ENCODE measurements at regions not wholly inside any gene's neighbourhood (a gene's known extent, or its start where the extent isn't known, plus 50 kb on each side); places are given as distances from the start of the nearest gene placed in this dataset.

GRCh38 chr1:166351676-166352075, 184.9 kb upstream of the FAM78B start:
- H3K23ac ChIP-seq (ENCODE audit: insufficient read length, low read depth, low read length), result no peak overlapping the region
- H2AFZ ChIP-seq (ENCODE audit: low read length), result no peak overlapping the region
- no peak overlapping the region for H2BK12ac ChIP-seq (ENCODE audit: insufficient read length, low read depth, low read length)
- no peaks in the 10 kb centered on the region for H3K79me2 ChIP-seq (ENCODE audit: insufficient read depth, low read length)
- no peak overlapping the region for H3K14ac ChIP-seq (ENCODE audit: insufficient read depth, low read length)
- no peak overlapping the region for H3K27ac ChIP-seq (ENCODE audit: insufficient read length, low read depth, low read length)
- no peak overlapping the region for H3K4me2 ChIP-seq (ENCODE audit: insufficient read depth, insufficient read length, low read length)
- H2BK5ac ChIP-seq (ENCODE audit: insufficient read length, low read length), result no peak overlapping the region
- TF ChIP-seq CTCF (conservative IDR thresholded peaks at IDR 0.05), result no peak
- no peak overlapping the region for H4K91ac ChIP-seq (ENCODE audit: insufficient read length, low read depth, low read length)
- no peak overlapping the region for H3K27ac Mint-ChIP-seq
- H3K4ac ChIP-seq (ENCODE audit: low read depth, low read length), result no peak overlapping the region
- no peaks in the 10 kb centered on the region for H3K4me1 ChIP-seq (ENCODE audit: insufficient read depth, low read length)
- no peaks in the 10 kb centered on the region for H4K20me1 ChIP-seq (ENCODE audit: control insufficient read depth, insufficient read depth, insufficient read length)
- H3K9ac ChIP-seq (ENCODE audit: extremely low read depth, insufficient read length, low read length), result no peak overlapping the region
- H2BK20ac ChIP-seq (ENCODE audit: low read depth, low read length, poor library complexity, severe bottlenecking), result no peak overlapping the region
- no peak overlapping the region for H2BK120ac ChIP-seq (ENCODE audit: low read depth, low read length, poor library complexity, severe bottlenecking)
- no peaks in the 10 kb centered on the region for H3K36me3 Mint-ChIP-seq (ENCODE audit: insufficient read depth in 1 of 3, low read depth in 3 of 3)
- H3K56ac ChIP-seq (ENCODE audit: insufficient read length, low read depth, low read length), result no peak overlapping the region
- no peak overlapping the region for H3K4me3 Mint-ChIP-seq
- H2AK5ac ChIP-seq (ENCODE audit: insufficient read length, low read length), result no peak overlapping the region
- no peak overlapping the region for H3T11ph ChIP-seq (ENCODE audit: low read length)
- DNase-seq, result no peak
- H3K79me1 ChIP-seq (ENCODE audit: insufficient read depth, low read depth, low read length, poor library complexity, severe bottlenecking), result no peaks in the 10 kb centered on the region
- no peaks in the 10 kb centered on the region for H3K27me3 ChIP-seq (ENCODE audit: insufficient read depth, low read length)
- H3K27me3 Mint-ChIP-seq (ENCODE audit: low read depth), result no peaks in the 10 kb centered on the region
- no peak overlapping the region for H2BK15ac ChIP-seq (ENCODE audit: low read depth, low read length)
- no peaks in the 10 kb centered on the region for H3K9me3 ChIP-seq (ENCODE audit: control insufficient read depth, low read depth, low read length)
- no peaks in the 10 kb centered on the region for H3K9me3 Mint-ChIP-seq
- no peak overlapping the region for H4K5ac ChIP-seq (ENCODE audit: insufficient read length, low read depth, low read length)
- H3K18ac ChIP-seq (ENCODE audit: insufficient read length, low read depth, low read length), result no peak overlapping the region
- H3K23me2 ChIP-seq (ENCODE audit: insufficient read length, low read depth, low read length, poor library complexity, severe bottlenecking), result no peaks in the 10 kb centered on the region
- WGBS (ENCODE audit: extremely low coverage, insufficient read length, low lambda C conversion rate), result no CpG with 5 or more reads among the region's 1 CpG
- H3K4me1 Mint-ChIP-seq, result peaks cover 8 to 13% of the 10 kb centered on the region in 2 experiments
- no peak overlapping the region for H4K8ac ChIP-seq (replicated peaks; ENCODE audit: insufficient read length, low read depth, low read length)

All from H9 (cell line).